ENCODE measurements at regions not wholly inside any gene's neighbourhood (a gene's known extent, or its start where the extent isn't known, plus 50 kb on each side); places are given as distances from the start of the nearest gene placed in this dataset.

DNA sequence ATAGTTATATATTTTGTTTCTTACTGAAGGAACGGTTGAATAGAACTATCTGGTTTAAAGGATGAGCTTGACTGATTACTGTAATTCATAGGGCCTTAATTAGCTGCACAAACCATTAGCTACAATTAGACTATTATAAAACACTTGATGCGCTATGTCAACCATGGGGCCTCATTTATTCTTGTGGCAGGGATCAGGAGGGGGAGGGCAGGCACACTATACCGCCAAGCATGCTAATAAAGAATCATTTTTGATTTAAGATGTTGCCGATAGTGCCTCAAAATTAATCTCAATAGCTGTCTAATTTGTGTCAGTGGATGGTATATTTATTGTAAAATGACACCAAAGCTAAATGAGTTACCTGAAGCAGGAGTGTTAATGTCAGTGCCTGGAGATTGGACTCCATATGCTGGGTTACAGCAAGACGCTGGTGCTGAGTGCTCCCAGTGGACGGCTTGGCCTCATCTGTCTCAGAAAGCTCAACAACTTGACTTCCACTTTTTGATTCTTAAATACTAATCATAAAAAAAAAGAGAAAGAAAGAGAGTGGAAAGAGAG, 1007.0 kb upstream of the CELF4 start:
- DNase-seq (no peak), ATAC-seq (no peak)
- Histone ChIP-seq H3K27me3 (no peaks in the 10 kb centered on the region), H3K4me1 (peaks cover 0 to 9% (median 0%) of the 10 kb centered on the region in 12 donors), H3K36me3 (no peaks in the 10 kb centered on the region), H3K4me3 (no peak overlapping the region), H3K9me3 (no peaks in the 10 kb centered on the region), H3K27ac (no peak overlapping the region)
- 90 to 97% (median 94%) methylated on average over 6 of the region's 6 CpGs for WGBS, 4 donors
- intact Hi-C loops (cut with DNase I), result no loop called here
- no peak for TF ChIP-seq POLR2A (IDR thresholded peaks at IDR 0.05)
- TF ChIP-seq, protein P1, sequence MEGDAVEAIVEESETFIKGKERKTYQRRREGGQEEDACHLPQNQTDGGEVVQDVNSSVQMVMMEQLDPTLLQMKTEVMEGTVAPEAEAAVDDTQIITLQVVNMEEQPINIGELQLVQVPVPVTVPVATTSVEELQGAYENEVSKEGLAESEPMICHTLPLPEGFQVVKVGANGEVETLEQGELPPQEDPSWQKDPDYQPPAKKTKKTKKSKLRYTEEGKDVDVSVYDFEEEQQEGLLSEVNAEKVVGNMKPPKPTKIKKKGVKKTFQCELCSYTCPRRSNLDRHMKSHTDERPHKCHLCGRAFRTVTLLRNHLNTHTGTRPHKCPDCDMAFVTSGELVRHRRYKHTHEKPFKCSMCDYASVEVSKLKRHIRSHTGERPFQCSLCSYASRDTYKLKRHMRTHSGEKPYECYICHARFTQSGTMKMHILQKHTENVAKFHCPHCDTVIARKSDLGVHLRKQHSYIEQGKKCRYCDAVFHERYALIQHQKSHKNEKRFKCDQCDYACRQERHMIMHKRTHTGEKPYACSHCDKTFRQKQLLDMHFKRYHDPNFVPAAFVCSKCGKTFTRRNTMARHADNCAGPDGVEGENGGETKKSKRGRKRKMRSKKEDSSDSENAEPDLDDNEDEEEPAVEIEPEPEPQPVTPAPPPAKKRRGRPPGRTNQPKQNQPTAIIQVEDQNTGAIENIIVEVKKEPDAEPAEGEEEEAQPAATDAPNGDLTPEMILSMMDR (IDR thresholded peaks at IDR 0.05), result no peak

DNA sequence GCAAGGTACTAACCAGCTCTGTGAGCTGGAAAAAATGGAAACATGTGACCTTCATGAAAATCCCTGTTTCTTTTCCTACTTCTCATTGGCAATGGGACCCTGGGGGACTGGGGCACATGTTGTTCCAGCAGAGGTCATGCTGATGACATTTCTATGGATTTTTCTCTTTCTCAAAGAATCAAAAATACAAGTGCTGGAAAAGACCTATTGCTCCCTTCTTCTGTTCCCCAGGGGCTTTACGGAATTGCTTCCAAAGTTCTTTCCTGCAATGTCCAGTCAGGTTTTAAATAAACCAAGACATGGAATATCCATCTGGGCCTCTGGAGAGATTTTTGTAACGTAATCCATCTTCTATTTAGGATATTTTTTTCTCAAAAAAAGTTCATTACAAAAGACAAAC, 1006.1 kb upstream of the CELF4 start:
- Histone ChIP-seq H3K36me3 (no peaks in the 10 kb centered on the region), H3K9me3 (no peaks in the 10 kb centered on the region), H3K4me3 (no peak overlapping the region), H3K27ac (no peak overlapping the region), H3K4me1 (peaks cover 0 to 4% (median 0%) of the 10 kb centered on the region in 12 donors), H3K27me3 (no peaks in the 10 kb centered on the region)
- TF ChIP-seq, protein P1 (IDR thresholded peaks at IDR 0.05), result no peak
- no peak for TF ChIP-seq POLR2A (IDR thresholded peaks at IDR 0.05)
- WGBS, 4 donors, result 12 to 39% (median 26%) methylated on average over 2 of the region's 2 CpGs
- ATAC-seq, result no peak
- intact Hi-C loops (cut with DNase I), result no loop called here
- DNase-seq, result peak in 2 of 5 donors; percentile 17

DNA sequence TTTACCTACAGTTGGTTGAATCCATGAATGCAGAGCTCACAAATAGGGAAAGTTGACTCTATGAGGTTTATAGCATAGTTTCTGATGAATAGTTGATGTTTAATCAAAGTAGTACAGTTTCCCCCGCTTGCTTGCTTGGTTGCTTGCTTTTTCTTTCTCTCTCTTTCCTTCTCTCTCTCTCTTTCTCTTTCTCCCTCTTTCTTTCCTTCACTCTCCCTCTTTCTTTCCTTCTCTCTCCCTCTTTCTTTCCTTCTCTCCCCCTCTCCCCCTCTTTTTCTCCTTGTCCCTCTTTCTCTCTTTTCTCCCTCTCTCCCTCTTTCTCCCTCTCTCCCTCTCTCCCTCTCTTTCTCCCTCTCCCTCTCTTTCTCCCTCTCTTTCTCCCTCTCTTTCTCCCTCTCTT, 999.9 kb upstream of the CELF4 start:
- Histone ChIP-seq H3K36me3 (no peaks in the 10 kb centered on the region), H3K4me3 (no peak overlapping the region), H3K27ac (no peak overlapping the region), H3K4me1 (peaks cover 0 to 4% (median 0%) of the 10 kb centered on the region in 12 donors), H3K27me3 (no peaks in the 10 kb centered on the region), H3K9me3 (no peaks in the 10 kb centered on the region)
- no peak for DNase-seq
- intact Hi-C loops (cut with DNase I), result no loop called here
- no peak for ATAC-seq
- 95 to 100% (median 98%) methylated on average over 1 of the region's 1 CpG for WGBS, 4 donors
- TF ChIP-seq POLR2A (IDR thresholded peaks at IDR 0.05), result no peak
- TF ChIP-seq, protein P1 (IDR thresholded peaks at IDR 0.05), result no peak

DNA sequence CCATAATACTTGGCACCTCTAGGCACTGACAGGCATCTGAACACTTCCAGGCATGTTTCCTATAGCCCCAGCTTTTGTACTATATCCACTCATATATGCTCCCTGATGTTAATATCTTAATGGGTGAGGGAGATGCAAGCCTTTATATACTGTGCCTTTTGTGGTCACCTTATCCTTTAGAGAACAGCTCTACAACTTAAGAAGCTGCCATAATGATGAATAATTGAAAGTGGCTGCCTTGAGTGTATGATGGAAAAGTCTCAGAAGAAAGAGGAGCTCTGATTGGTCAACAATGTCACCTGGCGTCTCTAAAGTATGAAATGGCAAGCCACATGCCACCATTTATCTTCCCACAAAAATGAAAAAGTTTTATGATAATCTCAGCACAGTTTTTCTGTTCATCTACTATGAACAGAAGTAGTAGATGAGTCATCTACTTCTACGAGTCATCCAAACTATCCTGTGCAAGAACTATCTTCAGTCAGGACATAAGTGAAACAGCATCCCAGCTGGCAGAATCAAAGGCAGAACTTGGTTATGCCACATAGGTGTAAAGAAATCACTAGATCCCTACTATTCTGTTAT, 997.9 kb upstream of the CELF4 start:
- Histone ChIP-seq H3K9me3 (no peaks in the 10 kb centered on the region), H3K4me3 (no peak overlapping the region), H3K27ac (no peak overlapping the region), H3K4me1 (peaks cover 0 to 4% (median 0%) of the 10 kb centered on the region in 12 donors), H3K36me3 (no peaks in the 10 kb centered on the region), H3K27me3 (no peaks in the 10 kb centered on the region)
- ATAC-seq (no peak), DNase-seq (no peak)
- intact Hi-C loops (cut with DNase I), result no loop called here
- WGBS, 4 donors, result 89 to 92% (median 91%) methylated on average over 2 of the region's 2 CpGs
- TF ChIP-seq, protein P1 (IDR thresholded peaks at IDR 0.05), result no peak
- no peak for TF ChIP-seq POLR2A (IDR thresholded peaks at IDR 0.05)
